ENCODE measurements at regions not wholly inside any gene's neighbourhood (a gene's known extent, or its start where the extent isn't known, plus 50 kb on each side); places are given as distances from the start of the nearest gene placed in this dataset.
"Not testable (repeated sequence)": the region's sequence is repeated elsewhere in the genome, so short reads cannot be mapped to it uniquely, and the experiment has no call there.

- not testable (repeated sequence) for TF ChIP-seq POLR2AphosphoS5 (IDR thresholded peaks at IDR 0.05; ENCODE audit: insufficient read depth in 1 of 2, low read depth in 1 of 2); CTCF (IDR thresholded peaks at IDR 0.05)
These were observed 893.3 kb upstream of the NXPH2 start for GRCh38 chr2:139673447-139673846.

Measured in vagina (tissue), 2 donors.